ENCODE measurements at regions not wholly inside any gene's neighbourhood (a gene's known extent, or its start where the extent isn't known, plus 50 kb on each side); places are given as distances from the start of the nearest gene placed in this dataset.

DNA sequence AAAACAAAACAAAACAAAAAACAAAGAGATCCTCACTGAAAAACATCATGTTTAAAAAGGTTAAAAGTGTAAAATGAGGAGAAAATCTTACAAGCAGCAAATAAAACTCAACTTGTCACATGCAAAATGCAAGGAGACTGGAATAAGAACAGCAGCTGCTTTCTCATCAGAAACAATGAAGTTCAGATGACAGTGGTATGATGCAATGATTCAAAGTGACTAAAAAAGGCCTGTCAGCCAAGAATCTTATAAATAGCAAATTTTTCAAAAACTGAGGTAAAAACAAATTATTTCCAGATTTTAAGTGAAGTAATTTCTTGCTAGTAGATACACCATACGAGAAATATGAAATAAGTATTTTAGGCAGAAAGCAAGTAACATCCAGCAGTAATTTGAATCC, 68.6 kb upstream of the EPHA3 start:
- TF ChIP-seq ZNF70 (CRISPR knock-in tag; IDR thresholded peaks at IDR 0.05), result no peak
- no peak for TF ChIP-seq OSR1 (CRISPR knock-in tag; IDR thresholded peaks at IDR 0.05)
- TF ChIP-seq, protein P1, sequence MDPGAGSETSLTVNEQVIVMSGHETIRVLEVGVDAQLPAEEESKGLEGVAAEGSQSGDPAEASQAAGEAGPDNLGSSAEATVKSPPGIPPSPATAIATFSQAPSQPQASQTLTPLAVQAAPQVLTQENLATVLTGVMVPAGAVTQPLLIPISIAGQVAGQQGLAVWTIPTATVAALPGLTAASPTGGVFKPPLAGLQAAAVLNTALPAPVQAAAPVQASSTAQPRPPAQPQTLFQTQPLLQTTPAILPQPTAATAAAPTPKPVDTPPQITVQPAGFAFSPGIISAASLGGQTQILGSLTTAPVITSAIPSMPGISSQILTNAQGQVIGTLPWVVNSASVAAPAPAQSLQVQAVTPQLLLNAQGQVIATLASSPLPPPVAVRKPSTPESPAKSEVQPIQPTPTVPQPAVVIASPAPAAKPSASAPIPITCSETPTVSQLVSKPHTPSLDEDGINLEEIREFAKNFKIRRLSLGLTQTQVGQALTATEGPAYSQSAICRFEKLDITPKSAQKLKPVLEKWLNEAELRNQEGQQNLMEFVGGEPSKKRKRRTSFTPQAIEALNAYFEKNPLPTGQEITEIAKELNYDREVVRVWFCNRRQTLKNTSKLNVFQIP (CRISPR knock-in tag; IDR thresholded peaks at IDR 0.05; ENCODE audit: borderline replicate concordance, low read depth), result no peak
- no peak for TF ChIP-seq ARNTL (CRISPR knock-in tag; IDR thresholded peaks at IDR 0.05; ENCODE audit: borderline replicate concordance, low read depth)
- no peak for TF ChIP-seq RARB (CRISPR knock-in tag; IDR thresholded peaks at IDR 0.05)
- TF ChIP-seq, protein P2, sequence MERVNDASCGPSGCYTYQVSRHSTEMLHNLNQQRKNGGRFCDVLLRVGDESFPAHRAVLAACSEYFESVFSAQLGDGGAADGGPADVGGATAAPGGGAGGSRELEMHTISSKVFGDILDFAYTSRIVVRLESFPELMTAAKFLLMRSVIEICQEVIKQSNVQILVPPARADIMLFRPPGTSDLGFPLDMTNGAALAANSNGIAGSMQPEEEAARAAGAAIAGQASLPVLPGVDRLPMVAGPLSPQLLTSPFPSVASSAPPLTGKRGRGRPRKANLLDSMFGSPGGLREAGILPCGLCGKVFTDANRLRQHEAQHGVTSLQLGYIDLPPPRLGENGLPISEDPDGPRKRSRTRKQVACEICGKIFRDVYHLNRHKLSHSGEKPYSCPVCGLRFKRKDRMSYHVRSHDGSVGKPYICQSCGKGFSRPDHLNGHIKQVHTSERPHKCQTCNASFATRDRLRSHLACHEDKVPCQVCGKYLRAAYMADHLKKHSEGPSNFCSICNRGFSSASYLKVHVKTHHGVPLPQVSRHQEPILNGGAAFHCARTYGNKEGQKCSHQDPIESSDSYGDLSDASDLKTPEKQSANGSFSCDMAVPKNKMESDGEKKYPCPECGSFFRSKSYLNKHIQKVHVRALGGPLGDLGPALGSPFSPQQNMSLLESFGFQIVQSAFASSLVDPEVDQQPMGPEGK (CRISPR knock-in tag; IDR thresholded peaks at IDR 0.05; ENCODE audit: borderline replicate concordance), result no peak
- no peak for TF ChIP-seq ESRRG (CRISPR knock-in tag; IDR thresholded peaks at IDR 0.05)
- no peak for TF ChIP-seq TCF4 (CRISPR knock-in tag; IDR thresholded peaks at IDR 0.05; ENCODE audit: borderline replicate concordance)
- TF ChIP-seq ISL1 (CRISPR knock-in tag; IDR thresholded peaks at IDR 0.05), result no peak
- no peak for TF ChIP-seq ZC3H10 (CRISPR knock-in tag; IDR thresholded peaks at IDR 0.05)
- TF ChIP-seq TOX (CRISPR knock-in tag; IDR thresholded peaks at IDR 0.05; ENCODE audit: borderline replicate concordance), result no peak
- no peak for TF ChIP-seq CSDC2 (CRISPR knock-in tag; IDR thresholded peaks at IDR 0.05)
- TF ChIP-seq BACH2 (CRISPR knock-in tag; IDR thresholded peaks at IDR 0.05; ENCODE audit: borderline replicate concordance), result no peak

All from SK-N-SH treated with all-trans-retinoic acid at 6 μM for 48 hours (cell line).